Activated CD8-positive, alpha-beta T cell treated with anti-CD3 and anti-CD28 coated beads for 36 hours (primary cell): ENCODE measurements at regions not wholly inside any gene's neighbourhood (a gene's known extent, or its start where the extent isn't known, plus 50 kb on each side); places are given as distances from the start of the nearest gene placed in this dataset.

Experiments
- ATAC-seq: fragments of 200-7000 bp; cut with Tn5 transposase; one replicate; pipeline ENCODE4 v1.10.0; 2021; ENCODE audit warnings: mild to moderate bottlenecking, moderate library complexity
- CTCF ChIA-PET: fragments of 350-600 bp; sonication (Branson Sonifier 250); formaldehyde crosslinking; loops from one replicate; lab custom pipeline; 2021; ENCODE audit warnings: antibody characterized with exemption; lab: Charles Lee
- POLR2A ChIA-PET: fragments of 350-600 bp; sonication (Branson Sonifier 250); formaldehyde crosslinking; loops from one replicate; lab custom pipeline; 2021; ENCODE audit warnings: antibody characterized with exemption; lab: Charles Lee
- DNase-seq: peaks from one replicate; pipeline ENCODE4 v3.0.0-alpha.2; 2020
- H3K27ac Mint-ChIP-seq: one replicate; pipeline ENCODE4 v1.8.0; 2021; ENCODE audit warnings: mild to moderate bottlenecking, mixed read lengths
- H3K27me3 Mint-ChIP-seq: one replicate; pipeline ENCODE4 v1.8.0; 2021; ENCODE audit warnings: mixed read lengths
- H3K36me3 Mint-ChIP-seq: one replicate; pipeline ENCODE4 v1.8.0; 2021; ENCODE audit warnings: low read depth, mixed read lengths
- H3K4me1 Mint-ChIP-seq: one replicate; pipeline ENCODE4 v1.8.0; 2021; ENCODE audit warnings: low read depth, mixed read lengths
- H3K4me3 Mint-ChIP-seq: one replicate; pipeline ENCODE4 v1.8.0; 2021; ENCODE audit warnings: mild to moderate bottlenecking, moderate library complexity, mixed read lengths
- H3K9me3 Mint-ChIP-seq: one replicate; pipeline ENCODE4 v1.8.0; 2021; ENCODE audit warnings: mixed read lengths
- intact Hi-C: fragments of 100-400 bp; cut with micrococcal nuclease; formaldehyde crosslinking; loops from one replicate; pipeline ENCODE4 v1.10.0; 2022
- TF ChIP-seq, protein P1 (sequence below): fragments of 200-600 bp; IDR thresholded peaks from one replicate; pipeline ENCODE4 v1.8.0; 2022; ENCODE audit warnings: antibody characterized with exemption, mild to moderate bottlenecking

DNA sequence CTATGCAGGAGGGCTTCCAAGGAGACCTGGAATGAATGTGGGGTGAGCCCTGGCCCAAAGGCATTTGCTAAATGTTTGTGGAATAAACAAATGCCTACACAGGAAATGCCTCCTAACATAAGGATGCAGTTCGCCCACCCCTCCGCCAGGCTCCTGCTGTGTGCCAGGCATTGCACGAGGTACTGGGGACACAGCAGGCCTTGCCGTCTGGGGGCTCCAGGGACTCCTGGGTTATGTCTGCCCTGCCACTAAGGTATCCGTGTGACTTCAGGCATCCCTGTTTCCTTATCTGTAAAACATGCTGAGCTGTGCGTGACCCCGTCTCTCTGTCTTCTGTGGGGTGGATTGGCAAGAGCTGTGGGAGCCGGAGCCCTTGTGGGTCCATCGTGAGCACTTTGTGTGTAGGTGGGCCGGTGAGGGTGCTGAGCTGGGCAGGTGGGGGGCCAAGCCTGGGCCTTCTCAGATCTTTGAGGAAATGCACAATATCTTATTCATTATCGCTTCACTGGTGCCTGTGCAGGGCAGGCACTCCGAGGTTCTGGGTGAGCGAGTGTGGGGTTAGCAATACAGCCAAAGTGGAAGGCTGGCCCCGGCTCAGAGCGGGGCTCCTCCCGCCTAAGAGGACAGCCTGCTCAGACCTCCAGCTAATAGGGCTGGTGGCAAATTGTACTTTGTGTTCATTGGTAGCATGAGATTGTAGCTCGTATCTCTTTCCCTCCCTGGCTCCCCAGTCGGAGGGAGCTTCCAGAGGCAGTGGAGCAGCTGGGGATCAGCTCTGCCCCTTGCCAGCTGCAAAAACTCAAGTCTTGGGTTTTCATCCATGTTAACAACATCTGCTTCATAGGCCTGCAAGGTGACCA, 126.8 kb downstream of the GLI2 start:
- no peaks in the 10 kb centered on the region for H3K4me1 Mint-ChIP-seq
- no peaks in the 10 kb centered on the region for H3K9me3 Mint-ChIP-seq
- no peaks in the 10 kb centered on the region for H3K36me3 Mint-ChIP-seq

DNA sequence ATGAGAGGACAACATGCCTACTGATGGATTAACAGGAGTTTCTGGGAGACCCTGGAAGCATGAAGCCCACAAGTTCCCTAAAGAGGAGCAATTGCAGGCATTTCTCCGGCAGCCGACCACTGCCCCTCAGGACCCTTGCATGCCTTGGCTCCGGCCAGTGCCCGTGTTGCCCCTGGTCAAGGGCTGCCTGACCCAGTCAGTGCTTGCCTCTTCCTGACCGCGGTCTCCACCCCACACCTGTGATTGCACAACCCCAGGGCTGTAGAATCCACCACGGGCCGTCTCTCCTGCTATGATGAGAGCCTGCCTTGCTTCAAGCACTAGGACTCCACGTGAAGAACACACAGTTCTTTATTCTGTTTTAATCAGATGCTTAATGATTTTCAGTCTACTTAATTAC, 127.5 kb downstream of the GLI2 start:
- H3K27ac Mint-ChIP-seq: no peak overlapping the region
- DNase-seq: no peak
- H3K4me3 Mint-ChIP-seq: no peak overlapping the region
- no peaks in the 10 kb centered on the region for H3K36me3 Mint-ChIP-seq
- intact Hi-C loops: no loop called here
- ChIA-PET POLR2A (interaction anchor here (0.6 kb wide), 1 partner anchor 10 kb away, joined by 3 read pairs; no protein-coding TSS in a partner anchor), CTCF (no interaction called here)
- no peaks in the 10 kb centered on the region for H3K9me3 Mint-ChIP-seq
- peaks cover 14% of the 10 kb centered on the region for H3K27me3 Mint-ChIP-seq
- H3K4me1 Mint-ChIP-seq: no peaks in the 10 kb centered on the region
- TF ChIP-seq, protein P1, sequence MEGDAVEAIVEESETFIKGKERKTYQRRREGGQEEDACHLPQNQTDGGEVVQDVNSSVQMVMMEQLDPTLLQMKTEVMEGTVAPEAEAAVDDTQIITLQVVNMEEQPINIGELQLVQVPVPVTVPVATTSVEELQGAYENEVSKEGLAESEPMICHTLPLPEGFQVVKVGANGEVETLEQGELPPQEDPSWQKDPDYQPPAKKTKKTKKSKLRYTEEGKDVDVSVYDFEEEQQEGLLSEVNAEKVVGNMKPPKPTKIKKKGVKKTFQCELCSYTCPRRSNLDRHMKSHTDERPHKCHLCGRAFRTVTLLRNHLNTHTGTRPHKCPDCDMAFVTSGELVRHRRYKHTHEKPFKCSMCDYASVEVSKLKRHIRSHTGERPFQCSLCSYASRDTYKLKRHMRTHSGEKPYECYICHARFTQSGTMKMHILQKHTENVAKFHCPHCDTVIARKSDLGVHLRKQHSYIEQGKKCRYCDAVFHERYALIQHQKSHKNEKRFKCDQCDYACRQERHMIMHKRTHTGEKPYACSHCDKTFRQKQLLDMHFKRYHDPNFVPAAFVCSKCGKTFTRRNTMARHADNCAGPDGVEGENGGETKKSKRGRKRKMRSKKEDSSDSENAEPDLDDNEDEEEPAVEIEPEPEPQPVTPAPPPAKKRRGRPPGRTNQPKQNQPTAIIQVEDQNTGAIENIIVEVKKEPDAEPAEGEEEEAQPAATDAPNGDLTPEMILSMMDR: no peak
- ATAC-seq: no peak

More for the DNA sequence above, 126.8 kb downstream of the GLI2 start:
- no peak overlapping the region for H3K27ac Mint-ChIP-seq
- H3K27me3 Mint-ChIP-seq: peaks cover 8% of the 10 kb centered on the region
- TF ChIP-seq, protein P1: no peak
- ChIA-PET CTCF (no interaction called here), POLR2A (interaction anchor here (0.6 kb wide), 1 partner anchor 11 kb away, joined by 3 read pairs; no protein-coding TSS in a partner anchor)
- ATAC-seq (no peak), DNase-seq (no peak)
- intact Hi-C loops: no loop called here
- H3K4me3 Mint-ChIP-seq: no peak overlapping the region

DNA sequence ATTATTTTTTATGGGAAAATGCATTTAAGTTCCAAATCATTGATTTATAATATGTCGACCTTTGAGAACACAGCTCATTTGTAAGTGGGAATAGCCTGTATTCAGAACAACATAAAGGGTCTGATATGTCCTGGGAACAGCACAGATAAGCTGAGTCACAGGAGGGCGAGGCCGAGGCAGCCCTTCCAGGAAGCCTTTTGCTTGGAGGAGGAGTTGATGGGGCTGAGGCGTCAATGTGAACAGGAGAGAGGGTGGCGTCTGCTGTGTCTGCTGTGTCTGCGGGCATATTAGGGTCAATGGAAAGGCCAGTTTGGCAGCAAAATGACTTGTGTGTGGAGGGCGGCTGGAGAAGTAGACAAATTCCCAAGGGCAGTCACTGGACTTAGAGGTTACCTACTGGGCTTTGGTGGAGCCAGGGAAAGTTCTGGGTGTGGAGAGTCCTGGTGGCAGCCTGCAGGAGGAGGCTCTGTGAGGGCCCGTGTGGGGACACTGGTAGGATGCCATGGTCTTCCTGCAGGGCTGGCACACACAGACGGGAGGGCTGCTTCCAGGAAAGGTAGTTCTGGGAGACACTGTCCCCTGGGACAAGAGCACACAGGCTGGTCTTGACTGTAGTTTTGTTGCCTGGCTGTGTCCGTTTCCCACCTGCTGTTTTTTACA, 128.1 kb downstream of the GLI2 start:
- Mint-ChIP-seq H3K9me3 (no peaks in the 10 kb centered on the region), H3K27ac (no peak overlapping the region), H3K4me3 (no peak overlapping the region), H3K4me1 (no peaks in the 10 kb centered on the region), H3K36me3 (no peaks in the 10 kb centered on the region), H3K27me3 (peaks cover 20% of the 10 kb centered on the region)
- TF ChIP-seq, protein P1: no peak
- ChIA-PET POLR2A (no interaction called here), CTCF (no interaction called here)
- no peak for ATAC-seq
- intact Hi-C loops: no loop called here
- no peak for DNase-seq

DNA sequence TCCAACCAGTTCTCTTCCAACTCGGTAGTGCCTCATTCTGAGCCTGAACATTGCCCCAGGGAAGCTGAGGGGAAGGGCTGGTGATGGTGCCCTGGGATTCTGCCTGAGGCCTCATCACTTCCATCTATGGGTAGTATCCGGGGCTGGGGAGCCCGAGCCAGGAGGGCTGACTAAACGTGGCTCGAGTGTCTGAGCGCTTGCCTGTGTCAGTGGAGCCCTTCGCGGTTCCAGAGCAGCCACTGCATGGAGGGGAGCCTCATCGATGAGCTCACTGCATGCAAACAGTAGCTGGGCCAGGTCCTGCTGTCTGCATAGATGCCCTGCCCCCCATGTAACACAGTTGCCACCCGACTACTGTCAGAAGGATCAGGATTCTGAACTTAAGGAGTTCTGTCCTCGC, 129.3 kb downstream of the GLI2 start:
- H3K36me3 Mint-ChIP-seq: no peaks in the 10 kb centered on the region
- intact Hi-C loops: no loop called here
- POLR2A ChIA-PET: no interaction called here

More for the DNA sequence above, 129.3 kb downstream of the GLI2 start:
- no peaks in the 10 kb centered on the region for H3K9me3 Mint-ChIP-seq
- TF ChIP-seq, protein P1: no peak
- no peak for DNase-seq
- CTCF ChIA-PET: no interaction called here
- no peaks in the 10 kb centered on the region for H3K4me1 Mint-ChIP-seq
- ATAC-seq: no peak
- no peak overlapping the region for H3K27ac Mint-ChIP-seq
- no peak overlapping the region for H3K4me3 Mint-ChIP-seq
- peaks cover 23% of the 10 kb centered on the region for H3K27me3 Mint-ChIP-seq
